Neural cell (in vitro differentiated cells): ENCODE measurements at regions not wholly inside any gene's neighbourhood (a gene's known extent, or its start where the extent isn't known, plus 50 kb on each side); places are given as distances from the start of the nearest gene placed in this dataset.

Experiments
- H2AFZ ChIP-seq: fragments of 200-600, 300-800 bp; sonication (generic), shearing (Covaris generic); 2 replicates; pipeline ENCODE4 v1.6.0; 2014; ENCODE audit warnings: low read depth, mild to moderate bottlenecking, antibody characterized with exemption, low read length, moderate library complexity
- H3F3A ChIP-seq: fragments of 200-600 bp; shearing (Covaris generic); 2 replicates; pipeline ENCODE4 v1.6.1; 2016; ENCODE audit warnings: mild to moderate bottlenecking, moderate library complexity, mixed read lengths, antibody characterized with exemption, low read length; ENCODE audit not compliant: insufficient read depth, poor library complexity, severe bottlenecking
- H3K27ac ChIP-seq: fragments of 200-600, 300-800 bp; sonication (generic), shearing (Covaris generic); 2 replicates; pipeline ENCODE4 v1.5.1; 2014; ENCODE audit warnings: mild to moderate bottlenecking, low read length, moderate library complexity
- H3K27me3 ChIP-seq: fragments of 300-800, 200-600 bp; sonication (generic), shearing (Covaris generic); 2 replicates; pipeline ENCODE4 v1.6.0; 2014; ENCODE audit warnings: mild to moderate bottlenecking, low read depth, low read length, moderate library complexity; ENCODE audit not compliant: insufficient read depth
- H3K36me3 ChIP-seq: fragments of 300-800, 200-600 bp; sonication (generic), shearing (Covaris generic); 2 replicates; pipeline ENCODE4 v1.5.1; 2014; ENCODE audit warnings: mild to moderate bottlenecking, antibody characterized with exemption, low read length, moderate library complexity; ENCODE audit not compliant: insufficient read depth
- H3K4me2 ChIP-seq: fragments of 300-800, 200-600 bp; sonication (generic), shearing (Covaris generic); 2 replicates; pipeline ENCODE4 v1.6.0; 2014; ENCODE audit warnings: mild to moderate bottlenecking, low read length
- H3K4me3 ChIP-seq: fragments of 300-800, 200-600 bp; sonication (generic), shearing (Covaris generic); 2 replicates; pipeline ENCODE4 v1.5.1; 2014; ENCODE audit warnings: mild to moderate bottlenecking, low read length, moderate library complexity
- H3K79me2 ChIP-seq: fragments of 200-600 bp; shearing (Covaris generic); replicated peaks from 2 replicates; pipeline ENCODE4 v1.6.0; 2014; ENCODE audit warnings: mild to moderate bottlenecking, low read length, moderate library complexity; ENCODE audit not compliant: insufficient read depth
- H3K9ac ChIP-seq: fragments of 300-800, 200-600 bp; sonication (generic), shearing (Covaris generic); 2 replicates; pipeline ENCODE4 v1.6.1; 2016; ENCODE audit warnings: mild to moderate bottlenecking, low read length, mixed read lengths
- H3K9me2 ChIP-seq: fragments of 200-600 bp; shearing (Covaris generic); 2 replicates; pipeline ENCODE4 v1.6.1; 2016; ENCODE audit warnings: mild to moderate bottlenecking, low read length, mixed read lengths; ENCODE audit not compliant: insufficient read depth
- H3K9me3 ChIP-seq: fragments of 200-600, 300-800 bp; sonication (generic), shearing (Covaris generic); 2 replicates; pipeline ENCODE4 v1.6.1; 2016; ENCODE audit warnings: mild to moderate bottlenecking, mixed run types, low read length, moderate library complexity, mixed read lengths
- H4K20me1 ChIP-seq: fragments of 200-600 bp; shearing (Covaris generic); 2 replicates; pipeline ENCODE4 v1.6.1; 2016; ENCODE audit warnings: mild to moderate bottlenecking, mixed run types; ENCODE audit not compliant: insufficient read depth
- EP300 ChIP-seq: fragments of 450-650 bp; conservative IDR thresholded peaks from 2 replicates; pipeline ENCODE4 v1.6.1; 2014; ENCODE audit warnings: antibody characterized with exemption, mild to moderate bottlenecking, moderate library complexity; ENCODE audit not compliant: poor library complexity, severe bottlenecking
- EZH2 ChIP-seq: fragments of 200-600, 300-800 bp; shearing (Covaris generic), sonication (generic); IDR thresholded peaks from 2 replicates; pipeline ENCODE4 v1.6.1; 2014; ENCODE audit warnings: antibody characterized with exemption, low read length, borderline replicate concordance, mild to moderate bottlenecking; ENCODE audit not compliant: insufficient read depth, poor library complexity, severe bottlenecking
- MXI1 ChIP-seq: fragments of 450-650 bp; conservative IDR thresholded peaks from 2 replicates; pipeline ENCODE4 v1.6.1; 2014; ENCODE audit warnings: antibody characterized with exemption, mild to moderate bottlenecking; ENCODE audit not compliant: poor library complexity, severe bottlenecking
- POLR2AphosphoS5 ChIP-seq: IDR thresholded peaks from 2 replicates; pipeline ENCODE4 v1.6.1; 2012
- RAD21 ChIP-seq: fragments of 450-650 bp; conservative IDR thresholded peaks from 2 replicates; pipeline ENCODE4 v1.6.1; 2014; ENCODE audit warnings: antibody characterized with exemption, mild to moderate bottlenecking, moderate library complexity
- SMC3 ChIP-seq: fragments of 450-650 bp; conservative IDR thresholded peaks from 2 replicates; pipeline ENCODE4 v1.6.1; 2014; ENCODE audit warnings: antibody characterized with exemption, mild to moderate bottlenecking, moderate library complexity; ENCODE audit not compliant: poor library complexity
- TAF1 ChIP-seq: IDR thresholded peaks from 2 replicates; pipeline ENCODE4 v1.6.1; 2012; ENCODE audit warnings: low read depth
- small RNA-seq, 3 experiments: library from RNA; depleted of rRNA; stranded (forward); fragments of <200 nt; gene quantifications; one replicate each; pipeline ENCODE3, GENCODE V24; 2012
- TF ChIP-seq, protein P1 (sequence below): fragments of 450-650 bp; IDR thresholded peaks from 2 replicates; pipeline ENCODE4 v1.5.1; 2014; ENCODE audit warnings: antibody characterized with exemption, mild to moderate bottlenecking, moderate library complexity; ENCODE audit not compliant: poor library complexity, severe bottlenecking
- TF ChIP-seq, protein P2 (sequence below): IDR thresholded peaks from 2 replicates; pipeline ENCODE4 v1.6.1; 2012; ENCODE audit warnings: borderline replicate concordance

DNA sequence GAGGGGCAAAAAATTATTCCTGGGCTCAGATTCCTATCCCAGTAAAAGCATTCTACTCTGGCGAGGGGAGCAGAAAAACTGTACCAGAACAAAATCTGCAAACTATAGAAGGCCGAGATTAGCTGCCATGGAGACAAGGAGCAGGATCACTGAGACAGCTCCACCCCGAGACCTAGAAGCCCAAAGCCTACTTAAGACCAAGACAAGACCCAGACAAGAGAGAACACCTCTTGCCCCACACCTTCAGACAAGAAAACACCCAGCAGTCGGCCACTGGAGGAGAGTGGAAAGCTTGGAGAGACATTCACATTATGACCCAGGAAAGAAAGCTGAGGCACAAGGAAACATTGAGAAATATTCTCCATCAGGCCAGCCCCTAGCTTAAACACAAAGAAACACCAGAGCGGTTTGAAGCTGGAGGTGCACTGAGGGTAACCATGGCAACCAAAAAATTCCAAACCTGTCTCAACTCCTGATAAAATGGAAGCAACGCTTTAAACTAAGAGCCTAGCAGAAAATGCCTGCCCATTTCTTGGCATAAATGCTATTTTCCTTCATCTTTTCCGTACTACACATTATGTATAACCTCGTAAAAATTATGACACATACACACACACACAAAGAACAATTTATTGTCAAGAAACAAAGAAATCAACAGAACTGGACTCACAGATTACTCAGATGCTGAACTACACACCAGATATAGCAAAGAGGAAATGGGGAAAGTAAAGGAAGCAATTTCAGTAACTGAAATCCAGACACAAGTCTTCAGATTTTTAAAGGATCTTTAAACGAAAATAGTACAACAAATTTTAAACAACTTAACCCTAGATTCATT, 53.8 kb upstream of the FTMT start:
- Histone ChIP-seq H3K27me3 (no peaks in the 10 kb centered on the region), H3K9me2 (no peaks in the 10 kb centered on the region), H3K9ac (no peak overlapping the region), H3K27ac (peak overlapping the region; percentile 6), H3K4me3 (no peak overlapping the region), H4K20me1 (no peaks in the 10 kb centered on the region), H3K36me3 (no peaks in the 10 kb centered on the region), H2AFZ (no peak overlapping the region), H3K4me2 (no peak overlapping the region), H3K79me2 (no peaks in the 10 kb centered on the region), H3K9me3 (no peaks in the 10 kb centered on the region), H3F3A (no peaks in the 10 kb centered on the region)
- TF ChIP-seq EP300: no peak
- TF ChIP-seq RAD21: no peak
- no peak for TF ChIP-seq MXI1
- TF ChIP-seq TAF1: no peak
- TF ChIP-seq, protein P1, sequence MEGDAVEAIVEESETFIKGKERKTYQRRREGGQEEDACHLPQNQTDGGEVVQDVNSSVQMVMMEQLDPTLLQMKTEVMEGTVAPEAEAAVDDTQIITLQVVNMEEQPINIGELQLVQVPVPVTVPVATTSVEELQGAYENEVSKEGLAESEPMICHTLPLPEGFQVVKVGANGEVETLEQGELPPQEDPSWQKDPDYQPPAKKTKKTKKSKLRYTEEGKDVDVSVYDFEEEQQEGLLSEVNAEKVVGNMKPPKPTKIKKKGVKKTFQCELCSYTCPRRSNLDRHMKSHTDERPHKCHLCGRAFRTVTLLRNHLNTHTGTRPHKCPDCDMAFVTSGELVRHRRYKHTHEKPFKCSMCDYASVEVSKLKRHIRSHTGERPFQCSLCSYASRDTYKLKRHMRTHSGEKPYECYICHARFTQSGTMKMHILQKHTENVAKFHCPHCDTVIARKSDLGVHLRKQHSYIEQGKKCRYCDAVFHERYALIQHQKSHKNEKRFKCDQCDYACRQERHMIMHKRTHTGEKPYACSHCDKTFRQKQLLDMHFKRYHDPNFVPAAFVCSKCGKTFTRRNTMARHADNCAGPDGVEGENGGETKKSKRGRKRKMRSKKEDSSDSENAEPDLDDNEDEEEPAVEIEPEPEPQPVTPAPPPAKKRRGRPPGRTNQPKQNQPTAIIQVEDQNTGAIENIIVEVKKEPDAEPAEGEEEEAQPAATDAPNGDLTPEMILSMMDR: no peak
- no peak for TF ChIP-seq POLR2AphosphoS5
- no peak for TF ChIP-seq EZH2
- TF ChIP-seq, protein P2, sequence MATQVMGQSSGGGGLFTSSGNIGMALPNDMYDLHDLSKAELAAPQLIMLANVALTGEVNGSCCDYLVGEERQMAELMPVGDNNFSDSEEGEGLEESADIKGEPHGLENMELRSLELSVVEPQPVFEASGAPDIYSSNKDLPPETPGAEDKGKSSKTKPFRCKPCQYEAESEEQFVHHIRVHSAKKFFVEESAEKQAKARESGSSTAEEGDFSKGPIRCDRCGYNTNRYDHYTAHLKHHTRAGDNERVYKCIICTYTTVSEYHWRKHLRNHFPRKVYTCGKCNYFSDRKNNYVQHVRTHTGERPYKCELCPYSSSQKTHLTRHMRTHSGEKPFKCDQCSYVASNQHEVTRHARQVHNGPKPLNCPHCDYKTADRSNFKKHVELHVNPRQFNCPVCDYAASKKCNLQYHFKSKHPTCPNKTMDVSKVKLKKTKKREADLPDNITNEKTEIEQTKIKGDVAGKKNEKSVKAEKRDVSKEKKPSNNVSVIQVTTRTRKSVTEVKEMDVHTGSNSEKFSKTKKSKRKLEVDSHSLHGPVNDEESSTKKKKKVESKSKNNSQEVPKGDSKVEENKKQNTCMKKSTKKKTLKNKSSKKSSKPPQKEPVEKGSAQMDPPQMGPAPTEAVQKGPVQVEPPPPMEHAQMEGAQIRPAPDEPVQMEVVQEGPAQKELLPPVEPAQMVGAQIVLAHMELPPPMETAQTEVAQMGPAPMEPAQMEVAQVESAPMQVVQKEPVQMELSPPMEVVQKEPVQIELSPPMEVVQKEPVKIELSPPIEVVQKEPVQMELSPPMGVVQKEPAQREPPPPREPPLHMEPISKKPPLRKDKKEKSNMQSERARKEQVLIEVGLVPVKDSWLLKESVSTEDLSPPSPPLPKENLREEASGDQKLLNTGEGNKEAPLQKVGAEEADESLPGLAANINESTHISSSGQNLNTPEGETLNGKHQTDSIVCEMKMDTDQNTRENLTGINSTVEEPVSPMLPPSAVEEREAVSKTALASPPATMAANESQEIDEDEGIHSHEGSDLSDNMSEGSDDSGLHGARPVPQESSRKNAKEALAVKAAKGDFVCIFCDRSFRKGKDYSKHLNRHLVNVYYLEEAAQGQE: no peak
- TF ChIP-seq SMC3: no peak

Small RNAs in the stretch of these regions (small RNA-seq; reads per million reads assigned to genes)
- 0 reads per million in 3 experiments for gene AC010350.1
